ENCODE measurements at regions not wholly inside any gene's neighbourhood (a gene's known extent, or its start where the extent isn't known, plus 50 kb on each side); places are given as distances from the start of the nearest gene placed in this dataset.

GRCh38 chr10:128839701-128840100 is 627.3 kb upstream of the MGMT start:
- DNase-seq = no peak

- DNase-seq = no peak
Measured at GRCh38 chr10:128843972-128844371, 623.1 kb upstream of the MGMT start.

- DNase-seq = no peak
Measured at GRCh38 chr10:128846927-128847326, 620.1 kb upstream of the MGMT start.

- no peak for DNase-seq
Measured at GRCh38 chr10:128848810-128849209, 618.2 kb upstream of the MGMT start.

GRCh38 chr10:128850647-128851046 is 616.4 kb upstream of the MGMT start:
- DNase-seq = no peak

- no peak for DNase-seq
Measured at GRCh38 chr10:128851281-128851680, 615.8 kb upstream of the MGMT start.

GRCh38 chr10:128851726-128852125 is 615.3 kb upstream of the MGMT start:
- no peak for DNase-seq

GRCh38 chr10:128852449-128852848 is 614.6 kb upstream of the MGMT start:
- DNase-seq = no peak

- no peak for DNase-seq
Measured at GRCh38 chr10:128852902-128853301, 614.1 kb upstream of the MGMT start.

GRCh38 chr10:128853537-128853936 is 613.5 kb upstream of the MGMT start:
- DNase-seq = no peak

GRCh38 chr10:128854204-128854603 is 612.8 kb upstream of the MGMT start:
- DNase-seq = no peak

- DNase-seq = no peak
Measured at GRCh38 chr10:128854963-128855362, 612.1 kb upstream of the MGMT start.

GRCh38 chr10:128855618-128856428 is 611.2 kb upstream of the MGMT start:
- no peak for DNase-seq

GRCh38 chr10:128859738-128860386 is 607.2 kb upstream of the MGMT start:
- no peak for DNase-seq

GRCh38 chr10:128860574-128860973 is 606.5 kb upstream of the MGMT start:
- no peak for DNase-seq

GRCh38 chr10:128861018-128861901 is 605.8 kb upstream of the MGMT start:
- no peak for DNase-seq

- no peak for DNase-seq
Measured at GRCh38 chr10:128863411-128863810, 603.6 kb upstream of the MGMT start.

GRCh38 chr10:128863823-128864405 is 603.1 kb upstream of the MGMT start:
- no peak for DNase-seq

GRCh38 chr10:128864554-128865295 is 602.3 kb upstream of the MGMT start:
- DNase-seq = no peak

- DNase-seq = no peak
Measured at GRCh38 chr10:128865436-128866195, 601.4 kb upstream of the MGMT start.

- no peak for DNase-seq
Measured at GRCh38 chr10:128866551-128866950, 600.5 kb upstream of the MGMT start.

GRCh38 chr10:128867210-128867609 is 599.8 kb upstream of the MGMT start:
- no peak for DNase-seq
